ACHN (cell line): ENCODE measurements at regions not wholly inside any gene's neighbourhood (a gene's known extent, or its start where the extent isn't known, plus 50 kb on each side); places are given as distances from the start of the nearest gene placed in this dataset.

ENCODE experiments used
- DNase-seq: peaks from one replicate; pipeline ENCODE4 v3.0.0-alpha.2; 2015
- in situ Hi-C: cut with HindIII; loops from 2 replicates; pipeline ENCODE4 v1.10.0; 2017; ENCODE audit warnings: low sequenced_read_pairs, low pct_ligation_motif_present, low pct_unique_long_range_greater_than_20kb

DNA sequence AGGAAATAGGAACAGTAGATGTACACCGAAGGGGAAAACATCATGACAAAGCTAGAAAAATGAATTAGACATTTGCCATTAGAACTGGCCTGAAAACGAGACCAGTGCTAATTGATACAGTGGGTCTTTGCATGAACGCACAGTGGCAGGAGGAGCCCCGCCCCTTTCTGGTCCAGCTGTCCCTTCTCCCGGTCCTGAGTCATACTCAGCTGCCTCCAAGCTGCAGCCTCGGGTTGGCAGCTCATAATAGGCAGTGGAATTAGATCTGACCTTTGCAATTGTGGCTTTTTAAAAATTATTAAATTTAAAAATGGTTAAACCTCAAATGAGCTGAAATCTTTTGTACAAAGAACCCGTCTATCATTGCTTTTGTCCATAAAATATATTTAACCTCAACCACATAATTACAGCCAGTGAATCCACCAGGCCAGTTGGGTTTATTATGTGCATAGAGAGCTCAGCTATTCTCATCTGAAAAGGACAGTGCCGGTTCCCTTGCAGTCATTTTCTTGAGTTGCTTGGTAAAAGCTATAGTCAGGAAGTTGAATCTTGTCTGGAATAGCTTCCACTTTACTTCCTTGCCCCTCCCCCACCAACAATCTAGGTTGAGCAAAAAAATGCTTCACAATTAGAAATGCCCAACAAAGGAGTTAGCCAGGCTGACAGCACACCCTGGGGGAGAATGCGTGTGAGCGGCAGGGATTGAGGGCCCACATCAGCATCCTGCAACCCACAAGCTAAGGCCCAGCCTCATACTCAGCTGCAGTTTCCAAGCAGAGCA, 147.1 kb downstream of the BUB3 start:
- in situ Hi-C loops: no loop called here
- DNase-seq: peak; percentile 50

- in situ Hi-C loops: no loop called here
- DNase-seq: no peak
These were observed 149.6 kb downstream of the BUB3 start for GRCh38 chr10:123303581-123304337.

DNA sequence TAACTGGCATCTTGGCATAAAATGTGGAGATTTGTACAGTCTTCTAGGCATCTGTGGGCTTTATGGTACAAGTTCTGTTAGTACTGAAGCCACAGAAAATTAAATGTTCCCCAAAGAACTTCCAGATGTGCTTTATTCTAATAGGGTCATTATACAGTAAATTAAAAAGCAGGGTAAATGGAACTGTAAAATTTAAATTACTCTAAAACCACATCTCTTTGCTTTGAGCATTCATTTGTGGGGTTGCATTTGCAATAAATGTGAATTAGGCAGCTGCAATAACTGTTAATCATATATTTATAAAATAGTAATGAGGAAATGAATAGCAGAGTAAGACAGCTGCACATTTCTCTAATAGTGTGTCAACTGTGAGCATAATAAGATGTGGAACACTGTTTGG, 151.5 kb downstream of the BUB3 start:
- in situ Hi-C loops: no loop called here
- no peak for DNase-seq

DNA sequence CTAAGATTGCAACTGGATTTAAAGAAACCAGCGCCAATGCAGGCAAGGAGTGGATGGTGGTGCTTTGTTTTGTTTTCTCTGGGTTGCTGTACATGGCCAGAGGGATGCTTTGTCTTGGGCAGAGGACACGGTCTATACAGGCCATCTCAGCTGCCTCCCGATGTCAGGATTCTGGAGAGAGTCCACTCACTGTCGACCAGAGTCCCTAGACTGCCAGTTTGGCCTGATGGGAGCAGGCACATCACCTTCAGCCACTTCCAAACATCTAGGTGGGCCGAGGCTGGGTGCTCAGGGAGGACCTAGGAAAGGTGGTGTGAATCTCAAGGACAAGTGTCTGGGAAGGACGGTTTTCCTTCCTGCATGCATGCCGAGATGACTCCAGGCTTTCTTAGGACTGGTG, 152.1 kb downstream of the BUB3 start:
- in situ Hi-C loops: no loop called here
- no peak for DNase-seq

- DNase-seq: no peak
- in situ Hi-C loops: no loop called here
These were observed 155.5 kb downstream of the BUB3 start for GRCh38 chr10:123309731-123310130.

- in situ Hi-C loops: no loop called here
- no peak for DNase-seq
These were observed 162.6 kb downstream of the BUB3 start for GRCh38 chr10:123316776-123317175.

DNA sequence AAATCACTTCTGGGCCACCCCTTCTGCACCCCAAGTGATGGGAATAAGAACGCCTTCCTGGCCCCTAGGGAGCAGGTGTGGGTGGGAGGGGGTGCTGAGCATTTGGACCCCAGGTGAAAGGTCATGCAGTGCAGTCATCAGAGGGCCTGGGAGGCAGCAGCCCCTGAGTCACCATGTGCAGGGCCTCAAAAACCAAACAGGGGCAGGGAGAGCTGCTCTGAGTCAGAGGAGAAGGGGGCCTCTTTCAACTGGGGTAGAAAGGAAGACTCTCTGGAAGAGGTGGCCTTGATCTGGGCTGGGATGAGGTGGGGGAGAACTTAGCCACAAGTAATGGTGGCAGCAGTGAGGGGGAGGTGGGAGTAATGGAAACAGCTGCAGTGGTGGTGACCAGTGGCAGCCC, 164.3 kb downstream of the BUB3 start:
- in situ Hi-C loops: no loop called here
- DNase-seq: no peak

DNA sequence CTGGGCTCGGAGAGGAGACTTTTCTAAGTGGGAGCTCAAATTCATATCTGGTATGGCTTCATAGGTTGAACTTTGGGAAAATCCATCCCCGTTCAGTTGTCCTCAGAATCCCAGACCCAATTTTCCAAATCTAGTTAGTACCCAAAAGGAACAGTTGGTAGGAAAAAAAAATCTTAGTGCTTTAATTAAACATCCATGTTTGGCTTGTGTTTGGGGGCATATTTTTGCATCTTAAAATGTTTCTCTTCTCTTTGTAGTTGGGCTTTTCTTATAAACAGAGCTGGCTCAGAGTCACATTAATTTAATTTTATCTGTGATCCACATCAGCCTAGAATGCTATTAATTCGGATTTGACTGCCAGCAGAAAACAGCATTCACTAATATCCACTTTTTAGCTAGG, 165.9 kb downstream of the BUB3 start:
- in situ Hi-C loops: no loop called here
- no peak for DNase-seq

DNA sequence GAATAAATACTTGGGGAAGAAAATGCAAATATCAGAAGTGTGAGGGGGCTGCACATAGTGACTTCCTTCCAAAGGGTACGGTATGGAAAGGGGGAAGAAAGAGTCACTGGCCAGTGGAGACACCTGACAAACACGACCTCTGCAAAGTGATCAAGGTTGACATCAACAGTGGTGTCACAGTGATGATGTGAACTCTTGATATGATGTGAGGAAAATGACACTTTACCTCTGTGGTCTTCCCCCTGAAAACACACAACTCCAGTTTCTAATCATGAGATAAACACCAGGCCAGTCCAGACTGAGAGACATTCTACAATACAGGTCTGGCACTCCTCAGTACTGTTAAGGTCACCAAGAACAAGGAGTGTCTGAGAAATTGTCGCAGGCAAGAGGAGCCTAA, 169.7 kb downstream of the BUB3 start:
- DNase-seq: no peak
- in situ Hi-C loops: no loop called here

GRCh38 chr10:123325663-123326190, 171.5 kb downstream of the BUB3 start:
- DNase-seq: no peak
- in situ Hi-C loops: no loop called here

DNA sequence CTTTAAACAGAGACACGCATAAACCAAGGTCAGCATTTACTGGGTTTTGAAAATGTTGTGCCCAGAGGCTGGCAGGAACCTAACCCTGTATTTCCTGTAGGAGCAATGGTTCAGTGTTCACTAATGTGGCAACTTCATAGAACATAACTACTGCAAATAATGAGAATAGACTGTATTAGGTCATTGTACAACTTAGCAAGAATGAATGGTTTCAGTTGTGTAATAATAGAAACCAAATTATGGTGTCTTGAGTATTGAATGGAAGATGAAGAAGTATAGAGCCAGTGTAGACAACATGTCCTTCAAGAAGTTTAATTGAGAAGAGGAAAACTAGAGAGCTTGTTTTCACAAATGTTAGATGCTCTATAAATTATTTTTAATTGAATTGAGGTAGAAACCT, 172.5 kb downstream of the BUB3 start:
- DNase-seq: no peak
- in situ Hi-C loops: no loop called here

DNA sequence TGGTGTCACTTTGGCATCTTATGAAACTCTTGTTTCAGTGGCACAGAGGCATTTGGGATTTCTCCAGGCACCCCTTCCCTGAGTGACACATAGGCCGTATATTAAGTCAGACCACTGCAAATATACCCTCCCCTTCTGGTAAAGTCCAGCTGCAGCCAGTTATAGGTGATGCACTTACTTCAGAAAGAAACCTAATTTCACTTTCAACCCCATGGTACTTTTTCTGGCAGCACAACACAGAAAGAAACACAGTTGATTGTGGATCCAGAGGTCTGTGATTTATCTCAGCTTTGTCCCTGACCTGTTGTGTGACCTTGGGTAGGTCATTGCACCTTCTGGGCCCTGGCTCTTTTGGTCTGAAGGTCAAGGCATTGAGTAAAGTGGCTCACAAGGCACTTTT, 173.2 kb downstream of the BUB3 start:
- in situ Hi-C loops: no loop called here
- no peak for DNase-seq

DNA sequence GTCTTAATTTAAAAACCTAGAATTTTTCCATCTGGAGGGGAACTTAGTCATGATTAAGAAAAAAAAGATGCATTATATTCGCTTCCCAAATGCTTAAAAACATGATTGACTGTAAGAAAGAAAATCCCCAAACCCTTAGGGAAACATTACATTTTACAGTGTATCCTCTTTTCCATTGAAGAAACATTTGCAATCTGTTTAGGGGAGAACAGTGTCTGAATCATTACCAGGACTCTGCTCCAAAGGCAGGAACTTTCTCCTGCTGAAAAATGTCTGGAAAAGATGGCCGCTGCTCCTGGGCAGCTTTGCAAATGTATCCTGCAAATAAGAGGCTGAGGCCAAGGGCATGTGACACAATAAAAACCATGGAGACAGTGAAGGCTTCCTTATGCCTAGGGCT, 173.7 kb downstream of the BUB3 start:
- no peak for DNase-seq
- in situ Hi-C loops: no loop called here

GRCh38 chr10:123331438-123331837, 177.2 kb downstream of the BUB3 start:
- in situ Hi-C loops: no loop called here
- no peak for DNase-seq

GRCh38 chr10:123346581-123346980, 192.4 kb downstream of the BUB3 start:
- in situ Hi-C loops: no loop called here

DNA sequence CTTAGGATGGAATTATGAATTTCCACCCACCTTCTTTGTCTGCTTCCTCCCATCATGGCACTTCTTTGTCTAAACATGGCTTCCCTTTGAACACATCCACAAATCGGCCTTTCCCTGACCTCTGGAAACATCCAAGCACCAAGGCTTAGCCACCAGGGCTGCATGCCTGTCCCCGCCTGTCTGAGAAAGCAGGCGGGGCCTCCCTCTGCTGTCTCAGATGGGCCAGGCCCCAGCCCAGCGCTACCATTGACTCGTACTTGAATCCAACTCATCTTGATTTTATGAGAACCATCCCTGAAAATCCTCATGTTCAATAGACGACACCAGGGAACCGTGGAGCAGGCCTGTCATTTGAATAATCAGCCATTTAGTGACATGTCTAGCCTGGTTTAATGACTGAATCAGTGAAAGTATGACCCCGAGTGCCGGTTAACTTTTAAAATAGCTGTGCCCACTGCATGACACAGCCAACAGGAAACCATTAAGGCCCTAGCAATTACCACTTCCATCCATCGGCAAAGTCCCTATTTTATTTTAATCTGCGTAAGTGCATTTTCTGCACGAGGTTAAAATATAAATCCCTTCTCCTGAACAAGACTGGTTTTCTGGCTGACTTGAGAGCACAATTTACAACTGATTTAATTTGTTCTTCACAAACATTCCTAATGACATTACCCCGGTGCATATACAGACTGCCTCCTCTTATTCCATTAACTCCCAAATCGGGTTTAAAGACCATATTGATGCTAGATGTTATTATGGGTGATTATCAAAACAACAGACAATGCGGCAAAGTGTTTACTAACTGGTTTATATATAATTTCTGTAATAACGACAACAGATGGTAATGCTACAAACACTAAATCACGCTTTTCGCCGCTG, 194.7 kb downstream of the BUB3 start:
- in situ Hi-C loops: no loop called here
- no peak for DNase-seq

More at GRCh38 chr10:123346581-123346980, 192.4 kb downstream of the BUB3 start:
- no peak for DNase-seq

DNA sequence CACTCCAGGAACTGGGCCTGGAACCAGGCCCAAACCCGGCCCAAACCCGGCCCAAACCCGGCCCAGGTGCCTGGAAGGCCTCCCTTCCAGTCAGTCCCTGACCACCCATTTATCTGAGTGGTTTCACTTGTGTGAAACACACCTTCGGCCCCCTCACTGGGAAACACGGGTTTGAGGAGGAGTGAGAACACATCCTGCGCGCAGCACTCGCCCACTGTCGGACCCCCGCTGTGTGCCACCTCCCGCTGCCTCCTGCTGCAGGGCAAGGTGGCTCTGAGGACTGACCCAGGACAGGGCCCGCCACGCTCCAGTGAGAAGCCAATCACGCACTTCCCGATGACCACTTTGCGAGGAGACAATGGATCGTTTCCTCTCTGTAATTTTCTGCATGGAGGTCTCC, 197.5 kb downstream of the BUB3 start:
- no peak for DNase-seq
- in situ Hi-C loops: no loop called here

DNA sequence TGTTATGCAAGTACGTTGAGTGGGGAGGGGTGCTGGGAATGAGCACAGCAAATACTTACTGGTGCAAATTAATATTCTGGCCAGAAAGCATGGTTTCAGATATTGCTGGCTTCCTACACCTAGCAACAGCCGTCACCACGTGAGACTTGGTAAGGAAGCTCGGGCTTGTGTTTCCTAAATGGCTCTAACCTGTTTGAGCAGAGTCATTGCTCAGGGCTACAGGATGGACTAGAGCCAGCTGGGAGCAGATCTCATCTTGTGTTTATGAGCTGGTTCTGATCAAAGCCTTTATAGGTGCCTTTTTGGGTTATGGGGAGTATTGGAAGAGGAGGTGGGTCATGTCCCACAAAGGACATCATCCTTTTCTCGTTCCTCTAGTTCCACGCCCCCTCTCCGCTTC, 200.3 kb downstream of the BUB3 start:
- no peak for DNase-seq
- in situ Hi-C loops: no loop called here
